ENCODE measurements at regions not wholly inside any gene's neighbourhood (a gene's known extent, or its start where the extent isn't known, plus 50 kb on each side); places are given as distances from the start of the nearest gene placed in this dataset.
"Not testable (repeated sequence)": the region's sequence is repeated elsewhere in the genome, so short reads cannot be mapped to it uniquely, and the experiment has no call there.

GRCh38 chr10:123270221-123270620 is 116.0 kb downstream of the BUB3 start:
- peak; percentile 95 for DNase-seq (ENCODE audit: low read depth, low spot score)

- no peak for DNase-seq (ENCODE audit: low read depth, low spot score)
Measured at GRCh38 chr10:123270806-123271205, 116.6 kb downstream of the BUB3 start.

GRCh38 chr10:123272171-123272570 is 118.0 kb downstream of the BUB3 start:
- DNase-seq (ENCODE audit: low read depth, low spot score), result no peak

- no peak for DNase-seq (ENCODE audit: low read depth, low spot score)
Measured at GRCh38 chr10:123274306-123275135, 120.3 kb downstream of the BUB3 start.

- DNase-seq (ENCODE audit: low read depth, low spot score), result peak; percentile 35
Measured at GRCh38 chr10:123275136-123275564, 120.9 kb downstream of the BUB3 start.

GRCh38 chr10:123278445-123278844 is 124.2 kb downstream of the BUB3 start:
- DNase-seq (ENCODE audit: low read depth, low spot score), result no peak

GRCh38 chr10:123283371-123283770 is 129.2 kb downstream of the BUB3 start:
- DNase-seq (ENCODE audit: low read depth, low spot score), result not testable (repeated sequence)

- no peak for DNase-seq (ENCODE audit: low read depth, low spot score)
Measured at GRCh38 chr10:123284022-123284421, 129.8 kb downstream of the BUB3 start.

GRCh38 chr10:123287594-123288247 is 133.5 kb downstream of the BUB3 start:
- peak; percentile 82 for DNase-seq (ENCODE audit: low read depth, low spot score)

GRCh38 chr10:123289432-123289831 is 135.2 kb downstream of the BUB3 start:
- DNase-seq (ENCODE audit: low read depth, low spot score), result no peak

- DNase-seq (ENCODE audit: low read depth, low spot score), result no peak
Measured at GRCh38 chr10:123294109-123294508, 139.9 kb downstream of the BUB3 start.

- DNase-seq (ENCODE audit: low read depth, low spot score), result no peak
Measured at GRCh38 chr10:123294886-123295285, 140.7 kb downstream of the BUB3 start.

GRCh38 chr10:123295644-123296043 is 141.4 kb downstream of the BUB3 start:
- no peak for DNase-seq (ENCODE audit: low read depth, low spot score)

GRCh38 chr10:123297175-123297574 is 143.0 kb downstream of the BUB3 start:
- no peak for DNase-seq (ENCODE audit: low read depth, low spot score)

GRCh38 chr10:123298583-123298982 is 144.4 kb downstream of the BUB3 start:
- DNase-seq (ENCODE audit: low read depth, low spot score), result no peak

- DNase-seq (ENCODE audit: low read depth, low spot score), result no peak
Measured at GRCh38 chr10:123299598-123299997, 145.4 kb downstream of the BUB3 start.

GRCh38 chr10:123301077-123301857 is 147.1 kb downstream of the BUB3 start:
- peak; percentile 88 for DNase-seq (ENCODE audit: low read depth, low spot score)

GRCh38 chr10:123303581-123304337 is 149.6 kb downstream of the BUB3 start:
- no peak for DNase-seq (ENCODE audit: low read depth, low spot score)

GRCh38 chr10:123305671-123306070 is 151.5 kb downstream of the BUB3 start:
- DNase-seq (ENCODE audit: low read depth, low spot score), result no peak

- no peak for DNase-seq (ENCODE audit: low read depth, low spot score)
Measured at GRCh38 chr10:123306290-123306689, 152.1 kb downstream of the BUB3 start.

GRCh38 chr10:123309731-123310130 is 155.5 kb downstream of the BUB3 start:
- peak; percentile 62 for DNase-seq (ENCODE audit: low read depth, low spot score)
